ENCODE measurements at regions not wholly inside any gene's neighbourhood (a gene's known extent, or its start where the extent isn't known, plus 50 kb on each side); places are given as distances from the start of the nearest gene placed in this dataset.

DNA sequence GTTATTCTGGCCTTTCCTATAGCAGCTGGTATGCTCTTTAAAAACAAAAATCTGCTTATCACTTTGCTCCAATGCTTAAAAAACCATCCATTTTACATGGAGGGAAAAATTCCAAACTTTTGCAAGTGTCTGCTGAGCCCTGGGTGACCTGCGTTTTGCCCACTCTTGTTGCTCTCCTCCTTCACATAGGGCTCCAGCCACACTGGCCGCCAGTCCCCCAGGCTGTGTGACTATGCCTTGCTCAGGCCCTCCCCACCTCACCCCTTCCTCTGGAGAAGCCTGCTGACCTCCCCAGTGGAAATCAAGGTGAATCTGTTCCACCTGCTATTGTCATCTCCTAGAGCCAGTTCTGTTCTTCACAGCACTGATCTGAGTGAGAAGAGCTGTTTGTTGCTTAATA is 126.9 kb downstream of the SLC25A47 start:
- ATAC-seq: no peak
- no peak for TF ChIP-seq ZFX (IDR thresholded peaks at IDR 0.05)
- TF ChIP-seq POLR2A (IDR thresholded peaks at IDR 0.05; ENCODE audit: borderline replicate concordance, extremely low read depth, insufficient read depth, insufficient read length): no peak
- TF ChIP-seq, protein P1, sequence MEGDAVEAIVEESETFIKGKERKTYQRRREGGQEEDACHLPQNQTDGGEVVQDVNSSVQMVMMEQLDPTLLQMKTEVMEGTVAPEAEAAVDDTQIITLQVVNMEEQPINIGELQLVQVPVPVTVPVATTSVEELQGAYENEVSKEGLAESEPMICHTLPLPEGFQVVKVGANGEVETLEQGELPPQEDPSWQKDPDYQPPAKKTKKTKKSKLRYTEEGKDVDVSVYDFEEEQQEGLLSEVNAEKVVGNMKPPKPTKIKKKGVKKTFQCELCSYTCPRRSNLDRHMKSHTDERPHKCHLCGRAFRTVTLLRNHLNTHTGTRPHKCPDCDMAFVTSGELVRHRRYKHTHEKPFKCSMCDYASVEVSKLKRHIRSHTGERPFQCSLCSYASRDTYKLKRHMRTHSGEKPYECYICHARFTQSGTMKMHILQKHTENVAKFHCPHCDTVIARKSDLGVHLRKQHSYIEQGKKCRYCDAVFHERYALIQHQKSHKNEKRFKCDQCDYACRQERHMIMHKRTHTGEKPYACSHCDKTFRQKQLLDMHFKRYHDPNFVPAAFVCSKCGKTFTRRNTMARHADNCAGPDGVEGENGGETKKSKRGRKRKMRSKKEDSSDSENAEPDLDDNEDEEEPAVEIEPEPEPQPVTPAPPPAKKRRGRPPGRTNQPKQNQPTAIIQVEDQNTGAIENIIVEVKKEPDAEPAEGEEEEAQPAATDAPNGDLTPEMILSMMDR (IDR thresholded peaks at IDR 0.05 in 2 of 3, conservative IDR thresholded peaks at IDR 0.05 in 1 of 3; ENCODE audit: borderline replicate concordance in 1 of 3, insufficient read depth in 1 of 3, low read depth in 2 of 3, low read length in 2 of 3): no peak
- TF ChIP-seq FOSL1 (IDR thresholded peaks at IDR 0.05; ENCODE audit: low read depth): no peak
- no peak for TF ChIP-seq JUND (IDR thresholded peaks at IDR 0.05)
- no peak for TF ChIP-seq EZH2phosphoT487 (IDR thresholded peaks at IDR 0.05; ENCODE audit: borderline replicate concordance)
- no peak for TF ChIP-seq ATF3 (IDR thresholded peaks at IDR 0.05)
- no peak for TF ChIP-seq CBX3 (IDR thresholded peaks at IDR 0.05; ENCODE audit: low read depth)
- TF ChIP-seq SRF (IDR thresholded peaks at IDR 0.05; ENCODE audit: low read depth): no peak
- TF ChIP-seq TCF7L2 (IDR thresholded peaks at IDR 0.05; ENCODE audit: borderline replicate concordance, extremely low read depth, insufficient read depth, insufficient read length): no peak
- TF ChIP-seq CEBPB (IDR thresholded peaks at IDR 0.05; ENCODE audit: low read depth): no peak
- no peak for TF ChIP-seq ELF1 (IDR thresholded peaks at IDR 0.05; ENCODE audit: borderline replicate concordance, low read depth)
- TF ChIP-seq POLR2AphosphoS5 (IDR thresholded peaks at IDR 0.05; ENCODE audit: low read depth, low read length): no peak
- TF ChIP-seq, protein P2, sequence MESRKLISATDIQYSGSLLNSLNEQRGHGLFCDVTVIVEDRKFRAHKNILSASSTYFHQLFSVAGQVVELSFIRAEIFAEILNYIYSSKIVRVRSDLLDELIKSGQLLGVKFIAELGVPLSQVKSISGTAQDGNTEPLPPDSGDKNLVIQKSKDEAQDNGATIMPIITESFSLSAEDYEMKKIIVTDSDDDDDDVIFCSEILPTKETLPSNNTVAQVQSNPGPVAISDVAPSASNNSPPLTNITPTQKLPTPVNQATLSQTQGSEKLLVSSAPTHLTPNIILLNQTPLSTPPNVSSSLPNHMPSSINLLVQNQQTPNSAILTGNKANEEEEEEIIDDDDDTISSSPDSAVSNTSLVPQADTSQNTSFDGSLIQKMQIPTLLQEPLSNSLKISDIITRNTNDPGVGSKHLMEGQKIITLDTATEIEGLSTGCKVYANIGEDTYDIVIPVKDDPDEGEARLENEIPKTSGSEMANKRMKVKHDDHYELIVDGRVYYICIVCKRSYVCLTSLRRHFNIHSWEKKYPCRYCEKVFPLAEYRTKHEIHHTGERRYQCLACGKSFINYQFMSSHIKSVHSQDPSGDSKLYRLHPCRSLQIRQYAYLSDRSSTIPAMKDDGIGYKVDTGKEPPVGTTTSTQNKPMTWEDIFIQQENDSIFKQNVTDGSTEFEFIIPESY (IDR thresholded peaks at IDR 0.05; ENCODE audit: extremely low read depth, insufficient replicate concordance, low read length): no peak
- TF ChIP-seq SP1 (IDR thresholded peaks at IDR 0.05; ENCODE audit: low read depth): no peak
- TF ChIP-seq RAD21 (IDR thresholded peaks at IDR 0.05; ENCODE audit: low read depth): no peak
- POLR2A ChIA-PET: no interaction called here

More for the DNA sequence above, 126.9 kb downstream of the SLC25A47 start:
- H3K27ac ChIP-seq (ENCODE audit: low read depth, low read length): no peak overlapping the region
- no peak overlapping the region for H3K4me3 ChIP-seq (replicated peaks in 1 of 2; ENCODE audit: low read depth in 1 of 2, low read length in 2 of 2)
- H3K36me3 ChIP-seq (ENCODE audit: control insufficient read depth in 1 of 2, insufficient read depth in 2 of 2, low read length in 2 of 2): no peaks in the 10 kb centered on the region
- no peaks in the 10 kb centered on the region for H3K27me3 ChIP-seq (ENCODE audit: insufficient read depth, low read length)
- H3K79me2 ChIP-seq (ENCODE audit: insufficient read depth, low read length): no peaks in the 10 kb centered on the region
- DNase-seq (ENCODE audit: low read depth, low spot score): no peak
- H2AFZ ChIP-seq (ENCODE audit: low read depth, low read length, poor library complexity, severe bottlenecking): no peak overlapping the region
- ChIA-PET RAD21 (ENCODE audit: low non-redundant PET in 1 of 2, low total read pairs in 2 of 2, uncharacterized antibody in 2 of 2, unreplicated experiment in 2 of 2) (no interaction called here), CTCF (no interaction called here)
- H3K4me1 ChIP-seq (ENCODE audit: control insufficient read depth in 1 of 2, insufficient read depth in 2 of 2, low read length in 2 of 2): peaks cover 14 to 36% of the 10 kb centered on the region in 2 experiments
- H4K20me1 ChIP-seq (ENCODE audit: insufficient read depth): no peaks in the 10 kb centered on the region
- intact Hi-C loops (cut with micrococcal nuclease): no loop called here
- H3K9ac ChIP-seq (ENCODE audit: low read length): no peak overlapping the region
- H3K9me2 ChIP-seq (ENCODE audit: insufficient read depth): no peaks in the 10 kb centered on the region
- no TSS peak for BruUV-seq (replicated peaks)
- H3K9me3 ChIP-seq (ENCODE audit: control insufficient read depth in 1 of 2, insufficient read depth in 1 of 2, low read depth in 1 of 2, low read length in 2 of 2): no peaks in the 10 kb centered on the region
- H3K4me2 ChIP-seq (ENCODE audit: low read length): no peak overlapping the region

Measured in HCT116 (cell line).